ENCODE measurements at regions not wholly inside any gene's neighbourhood (a gene's known extent, or its start where the extent isn't known, plus 50 kb on each side); places are given as distances from the start of the nearest gene placed in this dataset.

GRCh38 chr9:115193777-115194176, 75.8 kb upstream of the TNC start:
- TF ChIP-seq TARDBP (IDR thresholded peaks at IDR 0.05) (no peak), NFRKB (IDR thresholded peaks at IDR 0.05) (no peak)

Measured in HEK293T (cell line).